CD14-positive monocyte (primary cell): ENCODE measurements at regions not wholly inside any gene's neighbourhood (a gene's known extent, or its start where the extent isn't known, plus 50 kb on each side); places are given as distances from the start of the nearest gene placed in this dataset.

Experiments used
- DNase-seq, 3 donors: peaks; one replicate each; pipeline ENCODE4 v3.0.0-alpha.2; 2011 to 2022
- H2AFZ ChIP-seq: 2 replicates; pipeline ENCODE4 v1.6.0; 2012; ENCODE audit warnings: mild to moderate bottlenecking, low read depth, low read length, inconsistent platforms; ENCODE audit not compliant: insufficient read depth, poor library complexity, severe bottlenecking
- H3K27ac ChIP-seq, 2 donors: 1 replicate in 1 of 2; 2 replicates in 1 of 2; pipeline ENCODE4 v1.5.1; 2012 to 2013; ENCODE audit warnings: low read length in 2 of 2, control low read depth in 1 of 2, inconsistent platforms in 1 of 2, low read depth in 1 of 2, mild to moderate bottlenecking in 1 of 2
- H3K27me3 ChIP-seq, 2 donors: one replicate each; pipeline versions ENCODE4 v1.6.0 to v1.6.1; 2011 to 2013; ENCODE audit warnings: low read length in 2 of 2; ENCODE audit not compliant: control insufficient read depth in 2 of 2, insufficient read depth in 2 of 2
- H3K36me3 ChIP-seq, 2 donors: replicated peaks in 1 of 2; 1 replicate in 1 of 2; 2 replicates in 1 of 2; pipeline versions ENCODE4 v1.5.1 to v1.6.1; 2012 to 2013; ENCODE audit warnings: low read length in 2 of 2, control low read depth in 1 of 2, inconsistent platforms in 1 of 2, mild to moderate bottlenecking in 1 of 2; ENCODE audit not compliant: insufficient read depth in 2 of 2, control insufficient read depth in 1 of 2
- H3K4me1 ChIP-seq, 2 donors: 1 replicate in 1 of 2; 2 replicates in 1 of 2; pipeline versions ENCODE4 v1.5.1 to v1.6.1; 2012 to 2013; ENCODE audit warnings: low read length in 2 of 2, control low read depth in 1 of 2, inconsistent platforms in 1 of 2, mild to moderate bottlenecking in 1 of 2, moderate library complexity in 1 of 2; ENCODE audit not compliant: insufficient read depth in 2 of 2, control insufficient read depth in 1 of 2
- H3K4me2 ChIP-seq: replicated peaks from 2 replicates; pipeline ENCODE3; 2012; ENCODE audit warnings: low read length, moderate library complexity, mild to moderate bottlenecking; ENCODE audit not compliant: poor library complexity, severe bottlenecking; ENCODE audit errors: extremely low read depth
- H3K4me3 ChIP-seq, 3 experiments: fragments of 200-600 bp in 1 of 3; sonication (generic) in 1 of 3; replicated peaks in 1 of 3; 1 replicate in 2 of 3; 2 replicates in 1 of 3; pipeline ENCODE4 v1.5.1; 2011 to 2013; ENCODE audit warnings: low read length in 3 of 3, mild to moderate bottlenecking in 3 of 3, control low read depth in 2 of 3, low read depth in 2 of 3, inconsistent platforms in 1 of 3, moderate library complexity in 1 of 3
- H3K79me2 ChIP-seq: 2 replicates; pipeline ENCODE4 v1.6.0; 2012; ENCODE audit warnings: mild to moderate bottlenecking, control low read depth, inconsistent platforms, low read length, moderate library complexity; ENCODE audit not compliant: insufficient read depth
- H3K9ac ChIP-seq: 2 replicates; pipeline ENCODE4 v1.6.0; 2017; ENCODE audit warnings: low read length, mild to moderate bottlenecking; ENCODE audit not compliant: insufficient read depth, poor library complexity, severe bottlenecking
- H3K9me3 ChIP-seq, 2 donors: replicated peaks in 1 of 2; 1 replicate in 1 of 2; 2 replicates in 1 of 2; pipeline versions ENCODE4 v1.5.1 to v1.6.1; 2012 to 2013; ENCODE audit warnings: low read length in 2 of 2, control low read depth in 1 of 2; ENCODE audit not compliant: control insufficient read depth in 1 of 2, insufficient read depth in 1 of 2
- H4K20me1 ChIP-seq: 2 replicates; pipeline ENCODE4 v1.6.0; 2012; ENCODE audit warnings: mild to moderate bottlenecking, low read length, control low read depth, moderate library complexity; ENCODE audit not compliant: insufficient read depth
- H3K27ac Mint-ChIP-seq, 7 donors: one replicate each; pipeline ENCODE4 v1.8.0; 2020; ENCODE audit warnings: mild to moderate bottlenecking in 7 of 7, mixed read lengths in 7 of 7, moderate library complexity in 6 of 7, inconsistent platforms in 2 of 7
- H3K27me3 Mint-ChIP-seq, 3 donors: one replicate each; pipeline ENCODE4 v1.8.0; 2021 to 2022; ENCODE audit warnings: low read depth in 3 of 3, mild to moderate bottlenecking in 3 of 3, mixed read lengths in 3 of 3, moderate library complexity in 3 of 3, inconsistent platforms in 1 of 3
- H3K36me3 Mint-ChIP-seq, 2 donors: one replicate each; pipeline ENCODE4 v1.8.0; 2020; ENCODE audit warnings: mixed read lengths in 2 of 2, inconsistent platforms in 1 of 2, mild to moderate bottlenecking in 1 of 2
- H3K4me1 Mint-ChIP-seq: one replicate; pipeline ENCODE4 v1.8.0; 2020; ENCODE audit warnings: mild to moderate bottlenecking, mixed read lengths
- H3K4me3 Mint-ChIP-seq, 2 donors: one replicate each; pipeline ENCODE4 v1.8.0; 2020; ENCODE audit warnings: mild to moderate bottlenecking in 2 of 2, mixed read lengths in 2 of 2, moderate library complexity in 1 of 2
- H3K9me3 Mint-ChIP-seq, 7 donors: one replicate each; pipeline ENCODE4 v1.8.0; 2020 to 2022; ENCODE audit warnings: mixed read lengths in 7 of 7, mild to moderate bottlenecking in 6 of 7, moderate library complexity in 6 of 7, inconsistent platforms in 2 of 7
- WGBS: methylation state at CpG from one replicate; pipeline ENCODE4 v1.1.5; 2013; ENCODE audit warnings: missing lambda C conversion rate; ENCODE audit not compliant: insufficient coverage; 5-methylcytosine and 5-hydroxymethylcytosine counted together
- intact Hi-C, 2 donors: fragments of 100-400 bp; cut with micrococcal nuclease; formaldehyde crosslinking; loops; one replicate each; pipeline versions ENCODE4 v1.15.0 to v1.15.1; 2023
- TF ChIP-seq, protein P1 (sequence below): fragments of 200-600 bp; IDR thresholded peaks from one replicate; pipeline ENCODE4 v1.8.0; 2022; ENCODE audit warnings: antibody characterized with exemption, mild to moderate bottlenecking

DNA sequence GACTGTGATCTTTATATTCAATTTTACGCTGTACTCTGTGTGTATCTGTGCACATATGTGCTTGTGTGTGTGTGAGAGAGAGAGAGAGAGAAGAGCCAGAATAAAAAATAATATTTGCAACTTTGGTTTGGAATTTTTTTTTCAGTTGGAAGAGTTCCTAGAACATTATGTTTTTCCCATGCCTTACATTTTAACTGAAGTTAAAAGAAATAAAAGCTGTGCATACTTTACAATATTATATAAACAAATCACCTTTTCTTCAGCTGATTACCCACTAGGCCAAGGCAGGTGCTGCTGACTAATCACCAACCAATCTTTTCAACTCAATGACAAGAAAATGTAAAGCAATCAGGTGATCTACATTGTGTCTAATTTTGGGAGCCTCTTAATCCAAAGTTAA is 366.3 kb downstream of the NYAP2 start:
- no peak overlapping the region for H3K9ac ChIP-seq
- no peak overlapping the region for H3K27ac ChIP-seq
- H3K27me3 ChIP-seq = no peaks in the 10 kb centered on the region
- no peaks in the 10 kb centered on the region for H3K79me2 ChIP-seq
- no peak overlapping the region for H2AFZ ChIP-seq
- TF ChIP-seq, protein P1, sequence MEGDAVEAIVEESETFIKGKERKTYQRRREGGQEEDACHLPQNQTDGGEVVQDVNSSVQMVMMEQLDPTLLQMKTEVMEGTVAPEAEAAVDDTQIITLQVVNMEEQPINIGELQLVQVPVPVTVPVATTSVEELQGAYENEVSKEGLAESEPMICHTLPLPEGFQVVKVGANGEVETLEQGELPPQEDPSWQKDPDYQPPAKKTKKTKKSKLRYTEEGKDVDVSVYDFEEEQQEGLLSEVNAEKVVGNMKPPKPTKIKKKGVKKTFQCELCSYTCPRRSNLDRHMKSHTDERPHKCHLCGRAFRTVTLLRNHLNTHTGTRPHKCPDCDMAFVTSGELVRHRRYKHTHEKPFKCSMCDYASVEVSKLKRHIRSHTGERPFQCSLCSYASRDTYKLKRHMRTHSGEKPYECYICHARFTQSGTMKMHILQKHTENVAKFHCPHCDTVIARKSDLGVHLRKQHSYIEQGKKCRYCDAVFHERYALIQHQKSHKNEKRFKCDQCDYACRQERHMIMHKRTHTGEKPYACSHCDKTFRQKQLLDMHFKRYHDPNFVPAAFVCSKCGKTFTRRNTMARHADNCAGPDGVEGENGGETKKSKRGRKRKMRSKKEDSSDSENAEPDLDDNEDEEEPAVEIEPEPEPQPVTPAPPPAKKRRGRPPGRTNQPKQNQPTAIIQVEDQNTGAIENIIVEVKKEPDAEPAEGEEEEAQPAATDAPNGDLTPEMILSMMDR = no peak
- H3K27ac Mint-ChIP-seq = no peak overlapping the region
- H3K36me3 ChIP-seq = no peaks in the 10 kb centered on the region
- H3K9me3 ChIP-seq = peaks cover 0 to 3% of the 10 kb centered on the region in 2 donors
- no peaks in the 10 kb centered on the region for H3K4me1 ChIP-seq
- intact Hi-C loops = no loop called here
- no peak overlapping the region for H3K4me3 ChIP-seq
- no peak overlapping the region for H3K4me2 ChIP-seq
- no peaks in the 10 kb centered on the region for H4K20me1 ChIP-seq
- peaks cover 0 to 18% (median 4%) of the 10 kb centered on the region in 7 donors for H3K9me3 Mint-ChIP-seq
- no peak for DNase-seq
- no peaks in the 10 kb centered on the region for H3K4me1 Mint-ChIP-seq
- no peaks in the 10 kb centered on the region for H3K36me3 Mint-ChIP-seq
- H3K27me3 Mint-ChIP-seq = peaks cover 0 to 2% (median 0%) of the 10 kb centered on the region in 3 donors
- no peak overlapping the region for H3K4me3 Mint-ChIP-seq
- no CpG with 5 or more reads among the region's 1 CpG for WGBS

DNA sequence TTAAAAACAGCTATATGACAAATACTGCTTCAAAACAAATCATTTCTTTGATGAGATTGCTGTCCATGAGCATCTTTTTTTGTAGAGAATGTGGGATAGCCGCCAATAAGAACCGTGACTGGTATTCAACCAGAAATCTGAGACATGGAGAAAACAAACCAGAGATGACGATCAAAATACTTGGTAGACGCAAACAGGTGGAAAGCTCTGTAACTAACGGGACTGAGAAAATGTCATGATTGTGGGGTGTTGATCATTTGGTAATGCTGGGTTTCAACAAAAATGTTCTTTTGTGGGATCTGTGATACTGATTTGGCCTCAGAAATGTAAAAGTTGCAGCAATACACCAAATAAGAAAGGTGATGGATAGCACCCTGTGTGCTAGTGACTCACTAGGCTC is 364.8 kb downstream of the NYAP2 start:
- Histone ChIP-seq H2AFZ (no peak overlapping the region), H4K20me1 (no peaks in the 10 kb centered on the region), H3K9ac (no peak overlapping the region), H3K4me2 (no peak overlapping the region), H3K79me2 (no peaks in the 10 kb centered on the region), H3K4me3 (no peak overlapping the region), H3K27ac (no peak overlapping the region), H3K4me1 (no peaks in the 10 kb centered on the region), H3K36me3 (no peaks in the 10 kb centered on the region), H3K9me3 (peaks cover 3 to 5% of the 10 kb centered on the region in 2 donors), H3K27me3 (no peaks in the 10 kb centered on the region)
- H3K4me1 Mint-ChIP-seq = no peaks in the 10 kb centered on the region
- H3K9me3 Mint-ChIP-seq = peaks cover 0 to 15% (median 3%) of the 10 kb centered on the region in 7 donors
- TF ChIP-seq, protein P1 = no peak
- no peak for DNase-seq
- no peaks in the 10 kb centered on the region for H3K27me3 Mint-ChIP-seq
- no peak overlapping the region for H3K27ac Mint-ChIP-seq
- H3K4me3 Mint-ChIP-seq = no peak overlapping the region
- H3K36me3 Mint-ChIP-seq = no peaks in the 10 kb centered on the region
- intact Hi-C loops = no loop called here
- WGBS = 93% methylated on average over 4 of the region's 5 CpGs
